Upper lobe of left lung (tissue), 6 donors: ENCODE measurements at regions not wholly inside any gene's neighbourhood (a gene's known extent, or its start where the extent isn't known, plus 50 kb on each side); places are given as distances from the start of the nearest gene placed in this dataset.

Source experiments
- ATAC-seq, 2 donors: fragments of 200-7000 bp; cut with Tn5 transposase; one replicate each; pipeline ENCODE4 v1.9.1; 2022; ENCODE audit warnings: mild to moderate bottlenecking in 2 of 2, moderate library complexity in 2 of 2; ENCODE audit not compliant: low FRiP score in 2 of 2
- DNase-seq, 2 donors: peaks; one replicate each; pipeline ENCODE4 v3.0.0-alpha.2; 2019 to 2020
- H3K27ac ChIP-seq, 4 donors: fragments of 200-600 bp; sonication (generic); one replicate each; pipeline ENCODE4 v1.5.1; 2016 to 2019
- H3K27me3 ChIP-seq, 4 donors: fragments of 200-600 bp; sonication (generic); one replicate each; pipeline ENCODE4 v1.5.1; 2017 to 2019
- H3K36me3 ChIP-seq, 4 donors: fragments of 200-600 bp; sonication (generic); one replicate each; pipeline ENCODE4 v1.5.1; 2016 to 2019
- H3K4me1 ChIP-seq, 4 donors: fragments of 200-600 bp; sonication (generic); one replicate each; pipeline ENCODE4 v1.5.1; 2018 to 2019
- H3K4me3 ChIP-seq, 4 donors: fragments of 200-600 bp; sonication (generic); one replicate each; pipeline ENCODE4 v1.5.1; 2017 to 2019; ENCODE audit warnings: mild to moderate bottlenecking in 2 of 4, moderate library complexity in 1 of 4
- H3K9me3 ChIP-seq, 4 donors: fragments of 200-600 bp; sonication (generic); one replicate each; pipeline ENCODE4 v1.5.1; 2018 to 2019
- CTCF ChIP-seq, 6 experiments: fragments of 450-650 bp in 4 of 6; fragments of 200-600 bp in 2 of 6; sonication (generic) in 2 of 6; IDR thresholded peaks; one replicate each; pipeline ENCODE4 v1.5.1; 2016 to 2019; ENCODE audit warnings: antibody characterized with exemption in 6 of 6
- EP300 ChIP-seq, 4 donors: sonication (generic); formaldehyde crosslinking; IDR thresholded peaks; one replicate each; pipeline ENCODE4 v1.5.1; 2017; ENCODE audit warnings: antibody characterized with exemption in 4 of 4, control low read depth in 2 of 4
- POLR2A ChIP-seq, 4 donors: fragments of 450-650 bp; IDR thresholded peaks; one replicate each; pipeline ENCODE4 v1.5.1; 2016 to 2017; ENCODE audit warnings: antibody characterized with exemption in 4 of 4, mild to moderate bottlenecking in 2 of 4
- POLR2AphosphoS5 ChIP-seq, 2 donors: sonication (generic); formaldehyde crosslinking; IDR thresholded peaks; one replicate each; pipeline ENCODE4 v1.5.1; 2017; ENCODE audit warnings: antibody characterized with exemption in 2 of 2
- WGBS, 2 donors: methylation state at CpG; one replicate each; pipeline ENCODE4 v1.1.5; 2017 to 2018; 5-methylcytosine and 5-hydroxymethylcytosine counted together
- donor health status: DM: no; HTN: no; CAD: no; lungs with moderate emphysema.
- donor health status: DM: no; HTN: yes; CAD: no; lungs with severe emphysema.

GRCh38 chr6:71720705-71721104, 165.6 kb upstream of the RIMS1 start:
- no peak for DNase-seq
- no peaks in the 10 kb centered on the region for H3K9me3 ChIP-seq
- H3K4me3 ChIP-seq: no peak overlapping the region
- peak in 1 of 2 donors; percentile 41 for ATAC-seq
- no peak overlapping the region for H3K27ac ChIP-seq
- no peaks in the 10 kb centered on the region for H3K4me1 ChIP-seq
- no peak for TF ChIP-seq EP300 (IDR thresholded peaks at IDR 0.05)
- TF ChIP-seq CTCF (IDR thresholded peaks at IDR 0.05): no peak
- no peak for TF ChIP-seq POLR2AphosphoS5 (IDR thresholded peaks at IDR 0.05)
- no peak for TF ChIP-seq POLR2A (IDR thresholded peaks at IDR 0.05)
- 48 to 59% methylated on average over 3 of the region's 3 CpGs for WGBS, 2 donors
- H3K36me3 ChIP-seq: no peaks in the 10 kb centered on the region
- H3K27me3 ChIP-seq: no peaks in the 10 kb centered on the region

- H3K27ac ChIP-seq: no peak overlapping the region
- 71 to 81% methylated on average over 1 of the region's 1 CpG for WGBS, 2 donors
- H3K4me3 ChIP-seq: no peak overlapping the region
- no peaks in the 10 kb centered on the region for H3K36me3 ChIP-seq
- peak in 1 of 2 donors; percentile 71 for ATAC-seq
- no peaks in the 10 kb centered on the region for H3K9me3 ChIP-seq
- TF ChIP-seq CTCF (IDR thresholded peaks at IDR 0.05) (no peak), POLR2AphosphoS5 (IDR thresholded peaks at IDR 0.05) (no peak), EP300 (IDR thresholded peaks at IDR 0.05) (no peak), POLR2A (IDR thresholded peaks at IDR 0.05) (no peak)
- H3K27me3 ChIP-seq: no peaks in the 10 kb centered on the region
- H3K4me1 ChIP-seq: no peaks in the 10 kb centered on the region
- no peak for DNase-seq
These were observed 164.7 kb upstream of the RIMS1 start for GRCh38 chr6:71721642-71722041.

GRCh38 chr6:71722736-71723135, 163.6 kb upstream of the RIMS1 start:
- DNase-seq (no peak), ATAC-seq (no peak)
- Histone ChIP-seq H3K9me3 (no peaks in the 10 kb centered on the region), H3K27me3 (no peaks in the 10 kb centered on the region), H3K36me3 (no peaks in the 10 kb centered on the region), H3K4me3 (no peak overlapping the region), H3K4me1 (no peaks in the 10 kb centered on the region), H3K27ac (no peak overlapping the region)
- 73 to 84% methylated on average over 2 of the region's 2 CpGs for WGBS, 2 donors
- TF ChIP-seq POLR2AphosphoS5 (IDR thresholded peaks at IDR 0.05): no peak
- TF ChIP-seq POLR2A (IDR thresholded peaks at IDR 0.05): no peak
- TF ChIP-seq EP300 (IDR thresholded peaks at IDR 0.05): no peak
- TF ChIP-seq CTCF (IDR thresholded peaks at IDR 0.05): no peak

GRCh38 chr6:71724456-71725125, 161.8 kb upstream of the RIMS1 start:
- Histone ChIP-seq H3K27ac (no peak overlapping the region), H3K27me3 (no peaks in the 10 kb centered on the region), H3K4me1 (no peaks in the 10 kb centered on the region), H3K4me3 (no peak overlapping the region), H3K36me3 (no peaks in the 10 kb centered on the region), H3K9me3 (no peaks in the 10 kb centered on the region)
- TF ChIP-seq EP300 (IDR thresholded peaks at IDR 0.05) (no peak), POLR2AphosphoS5 (IDR thresholded peaks at IDR 0.05) (no peak)
- no peak for DNase-seq
- ATAC-seq: no peak
- WGBS, 2 donors: 73 to 86% methylated on average over 2 of the region's 2 CpGs

GRCh38 chr6:71725126-71725470, 161.3 kb upstream of the RIMS1 start:
- H3K27ac ChIP-seq: no peak overlapping the region
- no peaks in the 10 kb centered on the region for H3K27me3 ChIP-seq
- H3K4me3 ChIP-seq: no peak overlapping the region
- H3K9me3 ChIP-seq: no peaks in the 10 kb centered on the region
- H3K36me3 ChIP-seq: no peaks in the 10 kb centered on the region
- ATAC-seq: no peak
- WGBS, 2 donors: 94 to 98% methylated on average over 2 of the region's 2 CpGs
- H3K4me1 ChIP-seq: no peaks in the 10 kb centered on the region
- no peak for TF ChIP-seq POLR2A (IDR thresholded peaks at IDR 0.05)
- TF ChIP-seq POLR2AphosphoS5 (IDR thresholded peaks at IDR 0.05): no peak
- no peak for TF ChIP-seq CTCF (IDR thresholded peaks at IDR 0.05)
- TF ChIP-seq EP300 (IDR thresholded peaks at IDR 0.05): no peak
- DNase-seq: no peak
